ENCODE measurements at regions not wholly inside any gene's neighbourhood (a gene's known extent, or its start where the extent isn't known, plus 50 kb on each side); places are given as distances from the start of the nearest gene placed in this dataset.

GRCh38 chr4:52376132-52376704 is 282.9 kb downstream of the USP46 start:
- H3K9ac ChIP-seq (ENCODE audit: low read depth in 1 of 2, low read length in 2 of 2) = no peak overlapping the region
- H3K27me3 ChIP-seq (ENCODE audit: control insufficient read depth in 4 of 4, insufficient read depth in 4 of 4, low read length in 3 of 4) = no peaks in the 10 kb centered on the region
- H3K36me3 ChIP-seq (ENCODE audit: control insufficient read depth in 4 of 4, insufficient read depth in 3 of 4, low read depth in 1 of 4, low read length in 3 of 4) = no peaks in the 10 kb centered on the region
- TF ChIP-seq HNF4G (IDR thresholded peaks at IDR 0.05) = no peak
- no peak for TF ChIP-seq TAF1 (conservative IDR thresholded peaks at IDR 0.05)
- no peak for TF ChIP-seq GABPA (IDR thresholded peaks at IDR 0.05 in 1 of 2, conservative IDR thresholded peaks at IDR 0.05 in 1 of 2)
- TF ChIP-seq REST (IDR thresholded peaks at IDR 0.05) = no peak
- peak; percentile 66 for TF ChIP-seq CTCF (IDR thresholded peaks at IDR 0.05; ENCODE audit: low read depth, low read length, missing input control)
- peak; percentile 82 to 83 for TF ChIP-seq RAD21 (IDR thresholded peaks at IDR 0.05)
- TF ChIP-seq RXRA (IDR thresholded peaks at IDR 0.05) = no peak
- TF ChIP-seq FOXA1 (IDR thresholded peaks at IDR 0.05) = no peak
- TF ChIP-seq JUND (IDR thresholded peaks at IDR 0.05) = no peak
- TF ChIP-seq, protein P1, sequence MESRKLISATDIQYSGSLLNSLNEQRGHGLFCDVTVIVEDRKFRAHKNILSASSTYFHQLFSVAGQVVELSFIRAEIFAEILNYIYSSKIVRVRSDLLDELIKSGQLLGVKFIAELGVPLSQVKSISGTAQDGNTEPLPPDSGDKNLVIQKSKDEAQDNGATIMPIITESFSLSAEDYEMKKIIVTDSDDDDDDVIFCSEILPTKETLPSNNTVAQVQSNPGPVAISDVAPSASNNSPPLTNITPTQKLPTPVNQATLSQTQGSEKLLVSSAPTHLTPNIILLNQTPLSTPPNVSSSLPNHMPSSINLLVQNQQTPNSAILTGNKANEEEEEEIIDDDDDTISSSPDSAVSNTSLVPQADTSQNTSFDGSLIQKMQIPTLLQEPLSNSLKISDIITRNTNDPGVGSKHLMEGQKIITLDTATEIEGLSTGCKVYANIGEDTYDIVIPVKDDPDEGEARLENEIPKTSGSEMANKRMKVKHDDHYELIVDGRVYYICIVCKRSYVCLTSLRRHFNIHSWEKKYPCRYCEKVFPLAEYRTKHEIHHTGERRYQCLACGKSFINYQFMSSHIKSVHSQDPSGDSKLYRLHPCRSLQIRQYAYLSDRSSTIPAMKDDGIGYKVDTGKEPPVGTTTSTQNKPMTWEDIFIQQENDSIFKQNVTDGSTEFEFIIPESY (IDR thresholded peaks at IDR 0.05) = no peak
- no peak for TF ChIP-seq MAX (IDR thresholded peaks at IDR 0.05)
- no peak for TF ChIP-seq FOXA2 (IDR thresholded peaks at IDR 0.05)
- no peaks in the 10 kb centered on the region for H3K4me1 ChIP-seq (ENCODE audit: control insufficient read depth in 4 of 4, insufficient read depth in 4 of 4, low read length in 3 of 4)
- no peak for DNase-seq (ENCODE audit: low spot score)
- 54% methylated on average over 7 of the region's 7 CpGs for WGBS
- no peaks in the 10 kb centered on the region for H3K9me3 ChIP-seq (ENCODE audit: control insufficient read depth in 4 of 4, low read length in 3 of 4)
- no peak overlapping the region for H3K4me3 ChIP-seq (ENCODE audit: low read depth in 1 of 3, low read length in 3 of 3)
- no peak overlapping the region for H3K27ac ChIP-seq (ENCODE audit: low read depth in 1 of 2, low read length in 2 of 2)

DNA sequence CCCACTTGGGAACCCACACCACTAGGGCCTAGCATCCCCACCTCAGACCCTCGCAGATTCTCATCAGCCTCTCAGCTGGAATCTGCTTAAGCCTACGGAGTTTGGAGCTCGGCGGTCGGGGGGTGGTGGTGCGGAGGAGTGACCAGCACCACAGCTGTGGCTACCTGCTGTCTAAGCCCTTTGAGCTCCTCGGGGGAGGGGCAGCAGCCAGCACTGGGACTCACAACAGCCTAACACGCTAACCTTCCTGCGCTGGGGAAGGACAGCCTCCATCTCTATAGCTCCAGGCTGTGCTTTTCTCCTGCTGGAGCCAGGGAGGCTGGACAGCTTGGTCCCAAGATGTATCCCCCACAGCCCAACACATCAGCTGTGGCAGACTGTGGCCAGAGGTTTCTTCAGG is 281.5 kb downstream of the USP46 start:
- Histone ChIP-seq H3K9ac (ENCODE audit: low read depth in 1 of 2, low read length in 2 of 2) (no peak overlapping the region), H3K4me3 (ENCODE audit: low read depth in 1 of 3, low read length in 3 of 3) (no peak overlapping the region), H3K9me3 (ENCODE audit: control insufficient read depth in 4 of 4, low read length in 3 of 4) (no peaks in the 10 kb centered on the region), H3K27me3 (ENCODE audit: control insufficient read depth in 4 of 4, insufficient read depth in 4 of 4, low read length in 3 of 4) (no peaks in the 10 kb centered on the region), H3K4me1 (ENCODE audit: control insufficient read depth in 4 of 4, insufficient read depth in 4 of 4, low read length in 3 of 4) (no peaks in the 10 kb centered on the region), H3K27ac (ENCODE audit: low read depth in 1 of 2, low read length in 2 of 2) (no peak overlapping the region), H3K36me3 (ENCODE audit: control insufficient read depth in 4 of 4, insufficient read depth in 3 of 4, low read depth in 1 of 4, low read length in 3 of 4) (no peaks in the 10 kb centered on the region)
- DNase-seq (ENCODE audit: low spot score) = no peak
- TF ChIP-seq HNF4A (conservative IDR thresholded peaks at IDR 0.05) = no peak
- no peak for TF ChIP-seq CTCF (IDR thresholded peaks at IDR 0.05; ENCODE audit: low read depth, low read length, missing input control)
- TF ChIP-seq RAD21 (IDR thresholded peaks at IDR 0.05) = no peak
- TF ChIP-seq HNF4G (IDR thresholded peaks at IDR 0.05) = no peak
- TF ChIP-seq ATF3 (IDR thresholded peaks at IDR 0.05) = no peak
- TF ChIP-seq RXRA (IDR thresholded peaks at IDR 0.05) = no peak
- no peak for TF ChIP-seq SP1 (IDR thresholded peaks at IDR 0.05)
- no peak for TF ChIP-seq YY1 (IDR thresholded peaks at IDR 0.05)
- TF ChIP-seq JUND (IDR thresholded peaks at IDR 0.05) = no peak
- no peak for TF ChIP-seq FOXA1 (IDR thresholded peaks at IDR 0.05)
- TF ChIP-seq, protein P1 (IDR thresholded peaks at IDR 0.05) = no peak
- WGBS = 85% methylated on average over 9 of the region's 9 CpGs

Data from liver (tissue), 8 donors.